Right lobe of liver (tissue), 4 donors: ENCODE measurements at regions not wholly inside any gene's neighbourhood (a gene's known extent, or its start where the extent isn't known, plus 50 kb on each side); places are given as distances from the start of the nearest gene placed in this dataset.

Experiments
- POLR2A ChIP-seq: fragments of 450-650 bp; IDR thresholded peaks from one replicate; pipeline ENCODE4 v1.6.1; 2017; ENCODE audit warnings: antibody characterized with exemption, mild to moderate bottlenecking
- TF ChIP-seq, protein P1 (sequence below), 4 donors: fragments of 200-600 bp in 3 of 4; fragments of 450-650 bp in 1 of 4; IDR thresholded peaks; one replicate each; pipeline versions ENCODE4 v1.5.1 to v1.8.0; 2016 to 2022; ENCODE audit warnings: antibody characterized with exemption in 4 of 4, mild to moderate bottlenecking in 2 of 4
- donor health status: DM: no; HTN: no; CAD: no.
- donor health status: DM: no; HTN: no; CAD: no.
- donor health status: DM: no; HTN: yes; CAD: no.

DNA sequence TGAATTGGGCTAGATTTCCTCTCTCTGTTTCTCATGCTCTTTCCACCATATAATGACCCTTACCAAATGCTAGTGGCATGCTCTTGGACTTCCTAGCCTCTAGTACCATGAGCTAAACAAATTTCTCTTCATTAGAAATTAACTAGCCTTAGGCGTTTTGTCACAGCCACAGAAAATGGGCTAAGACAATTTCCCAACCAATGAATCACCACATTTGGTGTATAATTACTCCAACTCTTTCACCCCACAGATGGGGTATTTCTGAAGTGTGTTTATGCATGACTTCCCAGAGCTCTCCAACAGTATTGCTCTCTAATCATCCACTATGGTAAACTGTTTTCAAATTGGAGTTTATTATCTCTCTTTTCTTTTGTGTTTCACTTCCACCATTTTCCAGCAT lies 1041.1 kb upstream of the COX7C start:
- TF ChIP-seq, protein P1, sequence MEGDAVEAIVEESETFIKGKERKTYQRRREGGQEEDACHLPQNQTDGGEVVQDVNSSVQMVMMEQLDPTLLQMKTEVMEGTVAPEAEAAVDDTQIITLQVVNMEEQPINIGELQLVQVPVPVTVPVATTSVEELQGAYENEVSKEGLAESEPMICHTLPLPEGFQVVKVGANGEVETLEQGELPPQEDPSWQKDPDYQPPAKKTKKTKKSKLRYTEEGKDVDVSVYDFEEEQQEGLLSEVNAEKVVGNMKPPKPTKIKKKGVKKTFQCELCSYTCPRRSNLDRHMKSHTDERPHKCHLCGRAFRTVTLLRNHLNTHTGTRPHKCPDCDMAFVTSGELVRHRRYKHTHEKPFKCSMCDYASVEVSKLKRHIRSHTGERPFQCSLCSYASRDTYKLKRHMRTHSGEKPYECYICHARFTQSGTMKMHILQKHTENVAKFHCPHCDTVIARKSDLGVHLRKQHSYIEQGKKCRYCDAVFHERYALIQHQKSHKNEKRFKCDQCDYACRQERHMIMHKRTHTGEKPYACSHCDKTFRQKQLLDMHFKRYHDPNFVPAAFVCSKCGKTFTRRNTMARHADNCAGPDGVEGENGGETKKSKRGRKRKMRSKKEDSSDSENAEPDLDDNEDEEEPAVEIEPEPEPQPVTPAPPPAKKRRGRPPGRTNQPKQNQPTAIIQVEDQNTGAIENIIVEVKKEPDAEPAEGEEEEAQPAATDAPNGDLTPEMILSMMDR (IDR thresholded peaks at IDR 0.05): no peak
- TF ChIP-seq POLR2A: no peak
